Stimulated activated CD4-positive, alpha-beta T cell treated with anti-CD3 and anti-CD28 coated beads, Interleukin-15, amount 100 ng/mL, for 24 hours (primary cell): ENCODE measurements at regions not wholly inside any gene's neighbourhood (a gene's known extent, or its start where the extent isn't known, plus 50 kb on each side); places are given as distances from the start of the nearest gene placed in this dataset.
"Not testable (repeated sequence)": the region's sequence is repeated elsewhere in the genome, so short reads cannot be mapped to it uniquely, and the experiment has no call there.

Source experiments
- DNase-seq: peaks from one replicate; pipeline ENCODE4 v3.0.0-alpha.2; 2020

DNA sequence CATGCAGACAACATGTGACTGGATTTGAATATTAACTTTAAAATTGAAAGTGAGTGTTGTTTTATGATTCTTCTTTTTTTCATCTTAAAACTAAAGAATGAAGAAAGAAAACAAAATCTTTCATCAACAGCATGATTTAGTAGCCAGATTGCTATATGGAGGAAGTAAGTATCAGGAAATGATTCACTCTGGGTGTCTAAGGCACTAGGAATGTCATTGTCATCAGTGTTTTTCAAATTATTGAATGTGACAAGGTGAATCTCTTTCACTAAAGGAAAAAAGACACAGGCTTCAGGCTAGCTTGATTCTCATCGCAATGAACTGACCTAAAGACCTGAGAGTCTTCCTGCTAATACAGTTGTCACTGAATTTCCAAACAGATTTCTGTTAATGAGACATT, 430.1 kb downstream of the FBXO15 start:
- no peak for DNase-seq

DNA sequence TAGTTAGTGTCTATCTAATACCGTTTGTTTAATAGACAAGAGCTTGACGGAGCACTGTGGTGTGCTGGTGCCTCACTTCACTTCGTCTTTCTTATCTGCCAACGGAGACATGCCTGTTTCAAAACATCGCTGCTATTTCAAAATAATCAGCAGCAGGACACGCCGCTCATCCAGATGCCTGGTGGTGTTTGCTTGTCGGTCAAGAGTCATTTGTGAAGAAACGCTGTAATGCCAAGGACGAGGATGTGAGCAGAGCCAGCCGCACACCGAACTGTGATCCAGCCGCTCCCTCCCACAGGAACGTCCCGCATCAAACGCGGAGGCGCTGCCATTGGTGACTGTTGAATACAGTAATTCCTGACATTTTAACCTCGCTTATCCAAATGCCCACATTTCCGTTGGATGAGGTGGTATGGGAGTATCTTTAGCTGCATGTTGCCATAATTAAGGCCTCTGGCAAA, 432.4 kb downstream of the FBXO15 start:
- no peak for DNase-seq

DNA sequence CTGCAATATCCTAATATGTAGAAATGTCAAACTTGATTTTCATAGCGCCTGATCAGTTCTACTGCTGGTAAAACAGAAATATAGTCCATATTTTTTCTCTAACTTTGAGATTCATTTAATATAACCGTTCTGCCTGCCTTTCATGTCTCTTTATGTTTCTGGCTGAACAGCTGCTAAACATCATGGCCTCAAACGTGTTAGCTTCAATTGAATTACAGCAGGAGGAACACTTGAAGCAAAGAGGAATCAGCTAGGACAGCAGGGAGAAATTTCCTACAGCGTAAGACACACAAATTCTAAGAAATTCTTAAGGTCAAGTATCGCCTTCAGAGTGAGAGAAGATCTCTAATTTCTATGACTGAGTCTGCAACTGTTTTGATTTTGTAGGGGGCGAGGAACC, 433.2 kb downstream of the FBXO15 start:
- DNase-seq = no peak

DNA sequence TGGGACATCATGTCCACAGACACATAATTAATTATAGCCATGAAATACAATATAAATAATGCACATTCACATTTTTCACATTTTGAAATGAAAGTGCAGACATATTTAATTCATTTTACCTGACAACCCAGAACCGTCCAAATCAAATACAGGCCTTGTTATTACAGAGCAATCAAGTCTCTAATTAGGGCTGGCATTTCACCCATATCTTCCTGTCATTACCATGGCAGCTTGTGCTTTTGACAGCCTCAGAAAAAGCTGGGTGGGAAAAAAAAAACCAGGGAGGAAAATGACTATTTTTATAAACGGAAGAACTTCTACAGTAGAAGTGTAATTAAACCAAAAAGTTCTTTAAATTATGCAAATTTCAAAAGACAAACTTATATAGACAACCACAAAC, 436.4 kb downstream of the FBXO15 start:
- no peak for DNase-seq

DNA sequence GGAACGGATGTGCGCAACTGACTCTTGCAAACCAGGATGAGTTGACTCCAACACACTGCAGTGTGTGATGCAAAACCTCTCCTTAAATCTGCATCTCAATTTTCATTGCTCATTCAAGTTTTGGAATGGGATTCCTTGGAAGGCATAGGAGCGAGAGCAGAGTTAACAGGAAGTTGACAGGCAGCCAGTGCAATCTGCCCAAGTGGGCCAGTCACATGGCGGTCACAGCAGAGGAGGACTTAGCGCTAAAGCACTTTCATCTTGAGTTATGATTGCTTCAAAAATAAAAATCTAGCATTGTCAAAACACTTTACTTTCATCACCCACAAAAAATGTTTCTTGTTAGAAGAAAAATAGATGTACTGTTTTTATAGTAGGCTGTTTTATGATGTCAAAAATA, 439.0 kb downstream of the FBXO15 start:
- no peak for DNase-seq

DNA sequence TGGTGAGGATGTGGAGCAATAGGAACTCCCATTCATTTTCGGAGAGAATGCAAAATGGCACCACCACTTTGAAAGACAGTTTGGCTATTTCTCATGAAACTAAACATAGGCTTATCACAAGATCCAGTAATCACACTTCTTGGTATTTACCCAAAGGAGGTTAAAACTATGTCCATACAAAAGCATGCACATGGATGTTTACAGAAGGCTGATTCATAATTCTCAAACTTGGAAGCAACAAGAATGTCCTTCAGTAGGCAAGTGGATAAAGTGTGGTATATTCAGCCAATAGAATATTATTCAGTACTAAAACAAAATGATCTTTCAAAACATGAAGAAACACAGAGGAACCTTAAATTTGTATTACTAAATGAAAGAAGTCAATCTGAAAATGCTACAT, 440.6 kb downstream of the FBXO15 start:
- DNase-seq = no peak

DNA sequence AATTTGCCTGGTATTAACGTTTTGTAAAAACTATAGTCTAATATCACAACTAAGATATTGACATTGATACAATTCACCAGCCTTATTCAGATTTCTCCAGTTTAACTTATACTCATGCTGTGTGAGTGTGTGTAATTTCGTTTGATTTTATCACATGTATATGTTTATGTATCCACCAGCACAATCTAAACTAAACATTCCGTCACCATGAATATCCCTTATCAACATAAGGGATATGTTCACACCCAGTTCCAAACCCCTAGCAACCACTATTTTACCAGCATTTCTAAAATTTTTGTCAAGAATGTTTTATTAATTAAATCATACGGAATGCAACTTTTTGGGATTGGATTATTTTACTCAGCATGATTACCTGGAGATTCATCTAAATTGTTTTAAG, 450.3 kb downstream of the FBXO15 start:
- no peak for DNase-seq

DNA sequence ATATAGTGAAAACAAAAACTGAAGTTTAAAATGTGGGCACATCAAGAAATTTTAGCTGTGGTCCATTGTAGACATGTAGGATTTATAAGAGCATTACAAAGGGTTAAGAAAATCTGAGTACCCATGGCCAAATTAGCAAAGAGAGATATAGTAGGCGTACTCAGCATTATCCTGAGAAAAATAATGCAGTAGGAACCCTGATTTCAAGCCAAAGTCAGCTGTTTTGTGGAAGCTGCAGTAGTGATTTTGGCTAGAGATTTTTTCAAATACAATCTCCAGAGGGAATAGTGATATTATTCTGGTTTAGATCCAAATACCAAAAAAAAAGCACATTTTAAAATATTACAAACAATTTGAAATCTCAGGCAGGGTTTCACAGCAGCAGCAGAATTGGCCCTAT, 450.9 kb downstream of the FBXO15 start:
- DNase-seq = no peak

DNA sequence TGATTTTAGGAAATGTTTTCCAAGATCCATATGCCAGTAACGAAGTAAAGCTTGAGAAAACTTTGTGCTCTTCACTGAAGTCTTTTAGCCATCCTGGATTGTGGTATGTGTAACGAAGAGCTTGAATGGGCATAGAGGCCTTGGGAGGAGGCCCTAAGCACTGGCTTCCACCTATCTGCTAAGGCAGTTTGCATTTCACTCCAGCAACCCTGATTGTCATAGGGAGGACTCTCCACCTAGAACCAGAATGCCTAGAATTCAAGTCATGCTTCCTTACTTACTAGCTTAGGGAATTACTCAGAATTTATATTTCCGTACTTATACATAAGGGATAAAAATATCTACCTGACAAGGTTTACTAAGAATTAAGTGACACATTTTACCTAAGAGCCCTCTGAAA, 451.5 kb downstream of the FBXO15 start:
- DNase-seq = no peak

DNA sequence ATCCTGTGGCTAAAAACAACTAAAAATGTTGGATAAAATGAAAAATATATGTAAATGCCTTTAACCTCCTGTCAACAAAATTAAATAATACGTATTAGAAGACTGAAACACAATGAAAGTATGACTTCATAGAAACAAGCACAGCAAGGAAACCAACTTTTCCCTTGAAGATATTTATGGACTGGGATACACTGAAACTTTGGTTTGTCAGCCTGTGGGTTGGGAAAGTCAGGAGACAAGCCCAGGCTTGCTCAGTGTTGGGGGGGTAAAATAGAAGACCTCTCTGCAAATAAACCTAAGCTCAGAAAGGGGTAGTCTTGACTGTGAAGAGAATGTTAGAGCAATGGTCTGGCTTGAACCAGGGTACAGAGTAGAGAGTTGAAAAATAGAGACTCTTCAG, 454.5 kb downstream of the FBXO15 start:
- no peak for DNase-seq

DNA sequence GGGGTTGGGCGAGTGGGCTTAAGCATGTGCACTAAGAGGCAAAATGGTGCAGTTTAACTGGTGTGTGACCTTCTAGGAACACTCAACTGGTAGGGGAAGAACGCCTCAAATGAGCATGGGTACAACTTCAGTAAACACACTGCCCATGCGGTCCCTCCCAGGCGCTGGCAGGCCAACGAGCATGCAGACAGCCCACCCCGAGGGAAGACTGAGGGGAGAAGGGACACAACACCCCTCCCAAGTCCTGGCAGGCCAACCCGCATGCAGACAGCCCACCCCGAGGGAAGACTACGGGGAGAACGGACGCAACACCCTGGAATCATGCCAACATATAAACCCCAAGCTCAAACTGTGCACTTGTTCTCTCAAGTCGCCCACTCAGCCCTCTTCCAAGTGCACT, 456.0 kb downstream of the FBXO15 start:
- DNase-seq = no peak

DNA sequence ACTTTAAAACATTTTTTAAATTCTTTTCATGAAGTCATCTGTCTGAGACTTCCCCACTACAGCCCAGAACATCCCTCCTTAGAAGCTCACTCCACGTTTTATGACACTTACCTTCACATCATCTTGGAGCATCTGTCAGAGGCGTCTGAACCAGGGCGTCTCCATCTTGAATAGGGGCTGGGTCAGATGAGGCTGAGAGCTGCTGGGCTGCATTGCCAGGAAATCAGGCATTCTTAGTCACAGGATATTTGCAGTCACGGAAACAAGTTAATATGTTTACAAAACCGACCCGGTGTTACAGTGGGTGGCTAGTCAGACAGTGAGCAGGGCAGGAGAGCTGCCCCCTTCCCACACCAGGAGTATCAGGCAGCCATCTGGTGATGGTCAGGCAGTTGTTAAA, 456.5 kb downstream of the FBXO15 start:
- DNase-seq = no peak

DNA sequence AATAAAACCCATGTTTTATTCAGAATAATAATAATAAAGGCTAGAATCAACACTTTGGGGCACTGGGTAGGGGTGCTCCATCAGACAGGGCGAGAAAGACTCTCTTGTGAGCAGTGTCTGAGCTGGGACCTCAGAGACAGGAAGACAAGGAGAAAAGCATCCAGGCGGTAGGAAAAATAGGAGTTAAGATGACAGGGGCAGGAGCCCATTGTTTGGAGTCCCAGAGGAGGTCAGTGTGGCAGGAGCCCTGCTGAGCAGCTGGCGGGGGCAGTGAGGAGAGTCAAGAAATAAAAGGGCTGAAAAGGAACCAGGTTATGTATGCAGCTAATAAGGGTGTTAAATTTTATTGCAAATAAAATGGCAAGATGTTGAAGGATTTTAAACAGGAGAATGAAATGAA, 457.4 kb downstream of the FBXO15 start:
- no peak for DNase-seq

DNA sequence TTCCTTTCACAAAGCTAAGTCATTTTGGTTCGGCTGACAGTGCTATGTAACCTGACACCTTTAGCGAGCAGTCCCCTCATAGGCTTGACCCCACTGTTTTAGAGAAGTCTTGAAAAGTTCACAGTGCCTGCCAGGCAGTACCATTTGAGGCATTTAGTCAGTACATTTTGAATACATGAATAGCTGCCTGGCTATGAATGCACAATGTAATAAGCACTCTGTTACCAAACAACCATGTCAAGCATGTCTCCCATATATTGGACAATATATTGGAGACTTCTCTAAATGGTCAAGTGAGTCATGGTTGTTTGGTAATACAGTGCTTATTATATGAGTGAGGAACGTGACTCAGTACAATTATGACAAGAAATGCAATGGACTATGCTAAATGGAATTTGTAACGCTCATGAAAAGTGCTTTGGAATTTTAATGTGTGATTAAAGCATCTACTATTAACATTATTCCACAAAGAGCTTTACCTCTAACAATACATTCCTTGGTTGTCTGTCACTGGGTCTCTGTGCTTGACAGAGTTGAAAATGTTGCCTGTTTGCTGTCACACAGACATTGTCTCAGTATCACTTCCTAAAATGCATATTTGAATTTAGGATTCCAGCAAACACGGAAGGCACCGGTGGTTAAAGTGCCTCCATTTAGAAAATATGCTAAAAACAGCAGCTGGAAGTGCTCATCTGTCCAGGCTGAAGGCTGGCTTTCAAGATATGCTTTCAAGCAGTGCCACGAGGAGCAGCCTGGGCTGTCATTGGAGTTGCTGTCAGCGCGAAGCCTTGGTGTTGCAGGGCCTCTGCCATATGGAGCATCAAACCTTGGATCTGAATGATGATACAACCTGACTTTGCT, 458.6 kb downstream of the FBXO15 start:
- DNase-seq = no peak

DNA sequence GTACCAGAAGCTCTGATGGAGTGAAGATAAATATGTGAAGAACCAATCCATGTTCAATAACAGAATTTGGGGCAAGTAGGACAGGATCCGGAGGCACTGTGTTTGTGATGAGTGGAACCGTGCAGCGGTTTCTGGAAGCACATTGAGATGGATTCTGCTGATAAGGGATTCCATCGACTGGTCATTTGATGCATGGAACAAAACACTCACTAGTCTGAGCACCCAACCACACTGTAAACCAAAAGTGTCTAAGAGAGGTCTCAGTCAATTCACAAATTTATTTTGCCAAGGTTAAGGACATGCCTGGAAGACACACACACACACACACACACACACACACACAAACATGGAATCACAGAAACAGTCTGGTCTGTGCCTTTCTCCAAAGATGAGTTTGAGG, 459.5 kb downstream of the FBXO15 start:
- DNase-seq = no peak

DNA sequence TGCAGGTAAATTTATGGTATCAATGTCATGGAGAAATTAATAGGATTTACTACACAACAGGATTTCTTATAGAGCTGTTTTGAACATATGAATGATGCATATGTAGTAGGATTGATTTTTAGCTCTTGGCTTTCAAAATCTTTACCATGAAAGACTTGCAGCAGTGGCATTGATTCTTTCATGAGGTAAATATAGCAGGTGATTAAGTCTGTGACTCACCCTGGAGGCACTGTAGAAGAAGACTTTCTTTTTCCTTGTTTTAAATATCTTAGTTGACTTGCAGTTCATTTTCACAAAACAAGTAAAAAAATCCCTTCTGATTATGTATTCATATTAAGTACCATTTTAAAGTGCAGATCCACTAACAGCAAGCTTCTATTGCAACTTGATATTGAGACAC, 463.0 kb downstream of the FBXO15 start:
- no peak for DNase-seq

DNA sequence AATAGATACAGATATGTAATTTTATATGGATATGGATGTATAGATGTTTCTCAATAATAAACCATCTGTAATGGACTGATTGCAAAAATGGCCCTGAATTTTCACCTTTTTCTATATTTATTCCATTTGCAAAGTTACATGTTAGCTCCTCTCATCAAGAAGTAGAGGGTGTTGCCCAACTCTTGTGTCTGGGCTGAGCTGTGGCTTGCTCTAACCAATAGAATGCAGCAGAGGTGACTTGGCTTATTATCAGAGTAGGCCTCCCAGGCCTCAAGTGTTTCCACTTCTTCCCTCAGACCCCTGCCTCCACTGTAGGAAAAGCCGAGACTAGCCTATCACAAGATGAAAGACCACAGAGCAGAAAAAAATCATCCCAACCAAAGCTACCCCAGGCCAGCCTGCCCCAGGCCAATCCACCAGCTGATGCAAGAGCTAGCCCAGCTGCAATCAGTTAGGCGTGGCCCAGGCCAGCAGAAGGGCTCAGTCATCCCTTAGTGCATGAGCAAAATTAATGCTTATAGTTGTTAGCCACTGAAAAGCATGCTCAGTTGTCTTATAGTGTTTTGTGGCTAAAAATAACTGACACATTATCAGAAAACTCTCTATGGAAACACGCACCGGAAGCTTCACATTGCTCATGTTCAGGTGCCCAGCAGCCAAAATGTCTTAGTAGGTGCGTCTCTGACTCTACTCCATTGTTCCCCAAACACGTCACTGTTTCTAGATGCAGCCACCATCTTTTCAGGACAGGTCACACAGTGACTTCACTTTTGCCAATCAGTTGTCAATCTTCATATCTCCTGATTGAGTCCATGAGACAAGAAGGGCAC, 464.0 kb downstream of the FBXO15 start:
- DNase-seq = no peak

DNA sequence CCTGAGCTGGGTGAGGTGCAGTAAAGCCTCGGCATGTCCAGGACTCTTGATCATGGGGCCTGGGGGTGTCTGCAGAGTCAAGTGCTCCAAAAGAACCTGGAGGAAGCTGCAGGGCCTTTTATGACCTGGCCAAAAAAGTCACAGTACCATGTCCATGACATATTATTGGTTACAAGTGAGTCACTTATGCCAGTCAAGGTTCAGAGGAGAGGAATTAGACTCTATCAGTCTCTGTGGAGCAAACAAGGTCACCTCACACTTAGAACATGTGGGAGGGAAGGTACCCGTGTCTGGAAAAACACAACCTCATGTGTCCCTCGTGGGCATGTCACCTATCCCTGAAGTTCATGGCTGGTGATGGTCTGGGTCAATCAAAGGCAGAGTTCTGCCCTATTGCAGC, 465.7 kb downstream of the FBXO15 start:
- DNase-seq = no peak

DNA sequence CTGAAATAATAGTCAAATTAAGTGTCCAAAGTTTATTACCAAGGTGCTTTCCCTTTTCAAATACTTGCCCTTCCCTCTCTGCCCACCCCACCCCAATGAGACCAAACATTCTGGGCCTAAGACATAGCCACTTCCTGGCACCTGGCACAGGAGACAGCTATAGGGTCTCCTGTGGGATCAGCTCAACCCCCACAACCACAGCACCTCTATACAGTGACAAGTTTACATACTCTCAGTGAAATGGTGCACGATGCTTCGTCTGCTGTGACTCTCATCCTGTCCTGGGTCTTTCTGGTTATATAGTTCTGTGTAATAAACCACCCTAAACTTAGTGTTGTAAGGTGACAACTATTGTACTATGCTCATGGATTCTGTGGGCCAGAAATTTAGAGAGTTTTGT, 466.2 kb downstream of the FBXO15 start:
- DNase-seq = no peak

DNA sequence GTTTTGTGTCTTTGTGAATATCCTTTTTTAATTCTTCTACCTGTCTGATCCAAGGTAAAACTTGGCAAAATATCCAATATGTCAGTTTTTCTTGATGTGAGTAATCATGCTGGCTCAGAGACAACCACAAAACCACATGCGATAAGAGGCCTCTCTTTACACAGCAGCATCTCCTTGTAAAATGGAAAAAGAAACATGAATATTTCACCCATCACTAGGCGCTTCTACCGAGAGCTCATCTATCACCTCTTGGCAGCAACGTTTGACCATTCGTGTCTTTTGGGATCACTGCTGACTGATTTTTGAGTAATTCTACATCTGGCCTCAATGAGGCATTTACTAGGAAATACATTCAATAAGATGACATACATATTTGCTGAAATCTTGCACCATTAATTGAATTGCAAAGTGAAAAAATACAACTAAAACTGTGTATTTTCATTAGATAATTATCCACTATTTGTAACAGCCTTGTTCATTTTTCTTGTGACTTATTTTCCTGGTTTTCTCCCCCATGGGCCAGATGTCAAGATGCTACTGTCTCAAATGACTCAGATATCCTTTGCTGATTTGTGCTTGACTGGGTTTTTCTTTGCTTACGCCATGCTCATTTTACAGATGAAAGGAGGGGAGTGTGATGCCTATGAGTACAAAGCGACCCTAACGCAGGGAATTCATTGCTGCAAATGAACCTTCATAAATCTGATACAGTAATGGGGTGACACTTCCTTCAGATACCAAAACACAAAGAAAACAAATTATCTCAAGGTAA, 467.5 kb downstream of the FBXO15 start:
- no peak for DNase-seq

DNA sequence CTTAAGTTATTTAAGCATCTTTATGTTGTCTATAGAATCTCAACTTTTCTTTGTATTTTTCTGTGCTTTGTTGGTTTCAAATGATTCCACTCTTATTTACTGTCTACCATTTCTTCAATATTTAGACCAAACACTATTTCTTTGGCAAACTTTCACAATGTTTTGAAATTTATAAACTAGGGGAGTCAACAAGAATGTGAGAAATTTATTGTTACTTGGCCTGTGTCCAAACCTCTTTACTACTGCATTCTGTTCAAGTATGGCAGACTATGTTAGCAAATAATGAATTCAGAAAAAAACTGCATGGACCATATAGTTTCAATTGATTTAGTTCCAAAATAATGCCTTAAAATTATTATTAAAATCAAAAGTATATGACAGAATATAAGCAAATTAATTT, 470.2 kb downstream of the FBXO15 start:
- DNase-seq = no peak

DNA sequence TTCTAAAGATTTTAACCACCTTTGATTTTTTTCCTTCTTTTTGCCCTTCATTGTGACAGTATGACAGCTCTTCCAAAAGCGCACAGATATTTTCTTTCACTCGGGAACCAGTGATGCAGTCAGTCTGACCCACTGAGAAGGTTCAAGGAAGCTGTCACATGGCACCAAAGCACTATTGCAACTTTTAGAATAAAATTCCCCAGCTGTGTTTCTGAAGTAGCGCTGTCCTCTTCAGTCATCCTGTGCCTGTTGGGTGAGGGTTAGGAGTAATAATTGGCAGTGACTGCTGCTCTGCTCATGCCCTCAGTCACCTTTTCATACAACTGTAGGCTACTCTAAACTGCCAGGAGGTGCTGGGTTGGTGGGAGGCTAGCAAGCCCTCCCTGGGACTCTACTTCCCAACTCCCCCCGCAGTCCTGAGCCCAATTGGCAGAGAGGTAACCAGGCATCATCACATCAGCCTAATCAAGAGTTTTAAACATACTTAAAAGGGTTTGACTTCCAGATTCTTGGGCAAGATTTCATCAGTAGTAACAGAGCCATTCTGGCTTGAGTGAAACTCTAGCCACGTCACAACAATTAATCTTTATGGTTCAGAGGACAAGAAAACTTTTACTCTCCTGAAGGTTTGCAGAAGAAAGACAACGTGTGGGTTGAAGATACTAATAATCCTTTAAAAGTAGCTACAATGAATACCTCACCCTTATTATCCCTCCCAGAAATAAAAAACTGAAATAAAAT, 473.3 kb downstream of the FBXO15 start:
- DNase-seq = no peak

DNA sequence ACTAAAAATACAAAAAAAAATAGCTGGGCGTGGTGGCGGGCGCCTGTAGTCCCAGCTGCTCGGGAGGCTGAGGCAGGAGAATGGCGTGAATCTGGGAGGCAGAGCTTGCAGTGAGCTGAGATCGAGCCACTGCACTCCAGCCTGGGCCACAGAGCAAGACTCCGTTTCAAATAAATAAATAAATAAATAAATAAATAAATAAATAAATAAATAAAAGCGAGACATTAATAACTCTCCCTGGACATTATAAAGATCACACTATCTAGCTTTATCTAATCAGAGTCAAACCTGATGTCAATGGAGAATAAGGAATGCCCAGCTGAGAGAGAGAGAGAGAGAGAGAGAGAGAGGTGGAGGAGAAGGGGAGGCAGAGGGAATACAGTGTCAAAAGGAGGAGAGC, 476.2 kb downstream of the FBXO15 start:
- DNase-seq = not testable (repeated sequence)
